T-cell (primary cell): ENCODE measurements at regions not wholly inside any gene's neighbourhood (a gene's known extent, or its start where the extent isn't known, plus 50 kb on each side); places are given as distances from the start of the nearest gene placed in this dataset.

ENCODE experiments used
- ATAC-seq, 4 experiments: fragments of 200-7000 bp in 3 of 4; fragments of 150-1000 bp in 1 of 4; cut with Tn5 transposase; replicated peaks in 1 of 4; 1 replicate in 3 of 4; 2 replicates in 1 of 4; pipeline ENCODE4 v1.10.0; 2021; ENCODE audit warnings: moderate library complexity in 3 of 4, mild to moderate bottlenecking in 2 of 4, moderate number of reproducible peaks in 1 of 4
- CTCF ChIA-PET, 2 donors: fragments of 300-600 bp; sonication (Branson Sonifier 250); formaldehyde crosslinking; loops; one replicate each; lab custom pipeline; 2022; ENCODE audit warnings: antibody characterized with exemption in 2 of 2; lab: Charles Lee
- POLR2A ChIA-PET, 2 donors: fragments of 300-600 bp; sonication (Branson Sonifier 250); formaldehyde crosslinking; loops; one replicate each; lab custom pipeline; 2022; ENCODE audit warnings: antibody characterized with exemption in 2 of 2; lab: Charles Lee
- DNase-seq, 35 experiments: peaks; one replicate each; pipeline versions ENCODE4 v3.0.0 to v3.0.0-alpha.2; 2013 to 2023
- H3K27ac ChIP-seq: one replicate; pipeline ENCODE4 v1.5.1; 2013; ENCODE audit warnings: low read length
- H3K27me3 ChIP-seq, 2 experiments: replicated peaks in 1 of 2; 1 replicate in 1 of 2; 2 replicates in 1 of 2; pipeline versions ENCODE4 v1.6.1 to v1.7.0; 2013; ENCODE audit warnings: low read length in 1 of 2, mixed read lengths in 1 of 2; ENCODE audit not compliant: control insufficient read depth in 2 of 2, insufficient read depth in 2 of 2; ENCODE audit errors: extremely low read depth in 1 of 2
- H3K36me3 ChIP-seq, 2 donors: 1 replicate in 1 of 2; 2 replicates in 1 of 2; pipeline versions ENCODE4 v1.6.1 to v1.7.0; 2013; ENCODE audit warnings: low read length in 1 of 2; ENCODE audit not compliant: control insufficient read depth in 2 of 2, insufficient read depth in 1 of 2; ENCODE audit errors: extremely low read depth in 1 of 2
- H3K4me1 ChIP-seq, 2 experiments: 1 replicate in 1 of 2; 2 replicates in 1 of 2; pipeline versions ENCODE4 v1.6.1 to v1.7.0; 2013; ENCODE audit warnings: low read length in 2 of 2, mixed read lengths in 1 of 2; ENCODE audit not compliant: insufficient read depth in 2 of 2, control insufficient read depth in 1 of 2; ENCODE audit errors: extremely low read depth in 1 of 2
- H3K4me3 ChIP-seq, 2 donors: 1 replicate in 1 of 2; 2 replicates in 1 of 2; pipeline versions ENCODE4 v1.5.1 to v1.7.0; 2013; ENCODE audit warnings: mild to moderate bottlenecking in 2 of 2, low read length in 1 of 2, moderate library complexity in 1 of 2; ENCODE audit not compliant: control insufficient read depth in 1 of 2; ENCODE audit errors: extremely low read depth in 1 of 2
- H3K9me3 ChIP-seq: 2 replicates; pipeline ENCODE4 v1.7.0; 2013
- H3K27ac Mint-ChIP-seq, 2 donors: one replicate each; pipeline ENCODE4 v1.8.0; 2020 to 2021; ENCODE audit warnings: mild to moderate bottlenecking in 2 of 2, mixed read lengths in 2 of 2
- H3K27me3 Mint-ChIP-seq, 2 donors: one replicate each; pipeline ENCODE4 v1.8.0; 2021 to 2022; ENCODE audit warnings: mixed read lengths in 2 of 2
- H3K36me3 Mint-ChIP-seq: one replicate; pipeline ENCODE4 v1.8.0; 2021; ENCODE audit warnings: mixed read lengths
- H3K4me1 Mint-ChIP-seq, 3 donors: one replicate each; pipeline ENCODE4 v1.8.0; 2020 to 2022; ENCODE audit warnings: mixed read lengths in 3 of 3, mild to moderate bottlenecking in 1 of 3
- H3K4me3 Mint-ChIP-seq, 3 donors: one replicate each; pipeline ENCODE4 v1.8.0; 2020 to 2022; ENCODE audit warnings: mild to moderate bottlenecking in 3 of 3, mixed read lengths in 3 of 3, moderate library complexity in 3 of 3
- H3K9me3 Mint-ChIP-seq, 3 donors: one replicate each; pipeline ENCODE4 v1.8.0; 2020 to 2022; ENCODE audit warnings: mixed read lengths in 3 of 3
- WGBS: methylation state at CpG from one replicate; pipeline ENCODE4 v1.1.5; 2013; ENCODE audit warnings: missing lambda C conversion rate; ENCODE audit not compliant: insufficient coverage; 5-methylcytosine and 5-hydroxymethylcytosine counted together

- no peak for ATAC-seq
- ChIA-PET CTCF (no interaction called here), POLR2A (no interaction called here)
- Mint-ChIP-seq H3K27ac (no peak overlapping the region), H3K36me3 (no peaks in the 10 kb centered on the region), H3K27me3 (no peaks in the 10 kb centered on the region), H3K9me3 (peaks cover 3 to 10% (median 4%) of the 10 kb centered on the region in 3 donors), H3K4me3 (no peak overlapping the region), H3K4me1 (no peaks in the 10 kb centered on the region)
- H3K27ac ChIP-seq, result no peak overlapping the region
- no peaks in the 10 kb centered on the region for H3K36me3 ChIP-seq
- H3K4me3 ChIP-seq, result no peak overlapping the region
- DNase-seq, result no peak
- no CpG with 5 or more reads among the region's 3 CpGs for WGBS
- no peaks in the 10 kb centered on the region for H3K4me1 ChIP-seq
- H3K27me3 ChIP-seq, result no peaks in the 10 kb centered on the region
- no peaks in the 10 kb centered on the region for H3K9me3 ChIP-seq
These were observed 158.0 kb upstream of the FAT1 start for GRCh38 chr4:186881521-186882220.

GRCh38 chr4:186882293-186882692, 158.6 kb upstream of the FAT1 start:
- ChIA-PET CTCF (no interaction called here), POLR2A (no interaction called here)
- H3K27me3 ChIP-seq, result no peaks in the 10 kb centered on the region
- H3K36me3 ChIP-seq, result no peaks in the 10 kb centered on the region
- H3K4me1 ChIP-seq, result no peaks in the 10 kb centered on the region
- Mint-ChIP-seq H3K36me3 (no peaks in the 10 kb centered on the region), H3K9me3 (peaks cover 3 to 10% (median 4%) of the 10 kb centered on the region in 3 donors), H3K4me3 (no peak overlapping the region), H3K4me1 (no peaks in the 10 kb centered on the region), H3K27ac (no peak overlapping the region), H3K27me3 (no peaks in the 10 kb centered on the region)
- no peak overlapping the region for H3K27ac ChIP-seq
- H3K4me3 ChIP-seq, result no peak overlapping the region
- H3K9me3 ChIP-seq, result no peaks in the 10 kb centered on the region
- no peak for DNase-seq
- 10% methylated on average over 1 of the region's 1 CpG for WGBS
- ATAC-seq, result no peak

GRCh38 chr4:186885289-186885688, 161.6 kb upstream of the FAT1 start:
- Histone ChIP-seq H3K4me1 (no peaks in the 10 kb centered on the region), H3K4me3 (no peak overlapping the region), H3K27ac (no peak overlapping the region), H3K36me3 (no peaks in the 10 kb centered on the region), H3K27me3 (no peaks in the 10 kb centered on the region), H3K9me3 (no peaks in the 10 kb centered on the region)
- H3K36me3 Mint-ChIP-seq, result no peaks in the 10 kb centered on the region
- H3K4me1 Mint-ChIP-seq, result no peaks in the 10 kb centered on the region
- no peak for ATAC-seq
- DNase-seq, result no peak
- no peak overlapping the region for H3K4me3 Mint-ChIP-seq
- H3K27ac Mint-ChIP-seq, result no peak overlapping the region
- peaks cover 3 to 10% (median 4%) of the 10 kb centered on the region in 3 donors for H3K9me3 Mint-ChIP-seq
- 65% methylated on average over 3 of the region's 6 CpGs for WGBS
- ChIA-PET CTCF (no interaction called here), POLR2A (interaction anchor here in 1 of 2 donors (0.6 kb wide), 1 partner anchor 436 kb away, joined by 5 read pairs; no protein-coding TSS in a partner anchor)
- H3K27me3 Mint-ChIP-seq, result no peaks in the 10 kb centered on the region

- no peak overlapping the region for H3K4me3 Mint-ChIP-seq
- ChIA-PET CTCF (no interaction called here), POLR2A (no interaction called here)
- Histone ChIP-seq H3K27ac (no peak overlapping the region), H3K9me3 (no peaks in the 10 kb centered on the region), H3K27me3 (no peaks in the 10 kb centered on the region), H3K4me1 (no peaks in the 10 kb centered on the region), H3K4me3 (no peak overlapping the region), H3K36me3 (no peaks in the 10 kb centered on the region)
- no peaks in the 10 kb centered on the region for H3K36me3 Mint-ChIP-seq
- DNase-seq (no peak), ATAC-seq (no peak)
- peaks cover 3 to 18% (median 7%) of the 10 kb centered on the region in 3 donors for H3K9me3 Mint-ChIP-seq
- WGBS, result 70% methylated on average over 2 of the region's 2 CpGs
- H3K4me1 Mint-ChIP-seq, result no peaks in the 10 kb centered on the region
- H3K27me3 Mint-ChIP-seq, result no peaks in the 10 kb centered on the region
- no peak overlapping the region for H3K27ac Mint-ChIP-seq
These were observed 163.1 kb upstream of the FAT1 start for GRCh38 chr4:186886759-186887158.

GRCh38 chr4:186887291-186887700, 163.6 kb upstream of the FAT1 start:
- H3K27ac Mint-ChIP-seq, result no peak overlapping the region
- POLR2A ChIA-PET, result no interaction called here
- Histone ChIP-seq H3K4me3 (no peak overlapping the region), H3K27ac (no peak overlapping the region), H3K27me3 (no peaks in the 10 kb centered on the region), H3K9me3 (no peaks in the 10 kb centered on the region), H3K36me3 (no peaks in the 10 kb centered on the region), H3K4me1 (no peaks in the 10 kb centered on the region)
- no peaks in the 10 kb centered on the region for H3K4me1 Mint-ChIP-seq
- CTCF ChIA-PET, result no interaction called here
- no peak overlapping the region for H3K4me3 Mint-ChIP-seq
- 81% methylated on average over 6 of the region's 6 CpGs for WGBS
- H3K36me3 Mint-ChIP-seq, result no peaks in the 10 kb centered on the region
- H3K9me3 Mint-ChIP-seq, result peaks cover 3 to 20% (median 8%) of the 10 kb centered on the region in 3 donors
- no peak for ATAC-seq
- H3K27me3 Mint-ChIP-seq, result no peaks in the 10 kb centered on the region
- no peak for DNase-seq

- ChIA-PET POLR2A (no interaction called here), CTCF (no interaction called here)
- Histone ChIP-seq H3K27ac (no peak overlapping the region), H3K27me3 (no peaks in the 10 kb centered on the region), H3K4me1 (no peaks in the 10 kb centered on the region), H3K4me3 (no peak overlapping the region), H3K9me3 (no peaks in the 10 kb centered on the region), H3K36me3 (no peaks in the 10 kb centered on the region)
- ATAC-seq (no peak), DNase-seq (no peak)
- H3K27ac Mint-ChIP-seq, result no peak overlapping the region
- H3K27me3 Mint-ChIP-seq, result no peaks in the 10 kb centered on the region
- no peak overlapping the region for H3K4me3 Mint-ChIP-seq
- peaks cover 3 to 20% (median 8%) of the 10 kb centered on the region in 3 donors for H3K9me3 Mint-ChIP-seq
- no peaks in the 10 kb centered on the region for H3K36me3 Mint-ChIP-seq
- H3K4me1 Mint-ChIP-seq, result no peaks in the 10 kb centered on the region
- 75% methylated on average over 2 of the region's 6 CpGs for WGBS
These were observed 164.1 kb upstream of the FAT1 start for GRCh38 chr4:186887752-186888151.
